Esophagus squamous epithelium (tissue), 5 donors: ENCODE measurements at regions not wholly inside any gene's neighbourhood (a gene's known extent, or its start where the extent isn't known, plus 50 kb on each side); places are given as distances from the start of the nearest gene placed in this dataset.
"Not testable (repeated sequence)": the region's sequence is repeated elsewhere in the genome, so short reads cannot be mapped to it uniquely, and the experiment has no call there.

Experiments
- DNase-seq: peaks from one replicate; lab custom pipeline; 2025; lab: John Stamatoyannopoulos, UW
- H3K27ac ChIP-seq, 4 donors: fragments of 200-600 bp; sonication (generic); one replicate each; pipeline ENCODE4 v1.5.1; 2016 to 2019; ENCODE audit warnings: mild to moderate bottlenecking in 1 of 4
- H3K27me3 ChIP-seq, 4 donors: fragments of 200-600 bp; sonication (generic); 1 replicate in 3 of 4; 2 replicates in 1 of 4; pipeline versions ENCODE4 v1.5.1 to v1.6.0; 2017 to 2021; ENCODE audit warnings: antibody characterized with exemption in 1 of 4
- H3K36me3 ChIP-seq, 3 donors: fragments of 200-600 bp; sonication (generic); one replicate each; pipeline ENCODE4 v1.5.1; 2016 to 2019
- H3K4me1 ChIP-seq, 3 donors: fragments of 200-600 bp; sonication (generic); one replicate each; pipeline ENCODE4 v1.5.1; 2017 to 2019
- H3K4me3 ChIP-seq, 4 donors: fragments of 200-600 bp; sonication (generic); 1 replicate in 3 of 4; 2 replicates in 1 of 4; pipeline ENCODE4 v1.5.1; 2016 to 2019; ENCODE audit warnings: mild to moderate bottlenecking in 2 of 4, moderate library complexity in 1 of 4
- H3K9me3 ChIP-seq, 3 donors: fragments of 200-600 bp; sonication (generic); one replicate each; pipeline ENCODE4 v1.5.1; 2016 to 2019
- CTCF ChIP-seq, 6 experiments: fragments of 450-650 bp in 4 of 6; fragments of 200-600 bp in 2 of 6; sonication (generic) in 2 of 6; IDR thresholded peaks; one replicate each; pipeline ENCODE4 v1.5.1; 2016 to 2019; ENCODE audit warnings: antibody characterized with exemption in 6 of 6, mild to moderate bottlenecking in 4 of 6, moderate library complexity in 4 of 6
- POLR2A ChIP-seq, 4 donors: fragments of 450-650 bp; IDR thresholded peaks; one replicate each; pipeline ENCODE4 v1.6.1; 2017; ENCODE audit warnings: antibody characterized with exemption in 4 of 4, mild to moderate bottlenecking in 4 of 4, moderate library complexity in 3 of 4
- WGBS, 2 donors: methylation state at CpG; one replicate each; pipeline ENCODE4 v1.1.5; 2018; 5-methylcytosine and 5-hydroxymethylcytosine counted together
- intact Hi-C: fragments of 100-400 bp; cut with DNase I; formaldehyde crosslinking; loops from one replicate; pipeline ENCODE4 v1.15.0; 2022
- donor health status: DM: yes; HTN: yes; CAD: no.

- WGBS, 2 donors, result no CpG with 5 or more reads among the region's 4 CpGs
- H3K4me3 ChIP-seq, DNase-seq, intact Hi-C loops, H3K9me3 ChIP-seq, H3K36me3 ChIP-seq, H3K27ac ChIP-seq, H3K4me1 ChIP-seq, H3K27me3 ChIP-seq: not testable (repeated sequence)
Observed at GRCh38 chr16:34001184-34001583, 541.8 kb downstream of the TP53TG3F start.

GRCh38 chr16:34001961-34002360 lies 542.5 kb downstream of the TP53TG3F start:
- H3K4me1 ChIP-seq, DNase-seq, H3K4me3 ChIP-seq, H3K9me3 ChIP-seq, intact Hi-C loops, H3K27ac ChIP-seq, H3K36me3 ChIP-seq, H3K27me3 ChIP-seq: not testable (repeated sequence)
- 71 to 80% methylated on average over 1 of the region's 4 CpGs for WGBS, 2 donors

GRCh38 chr16:34014841-34015820 lies 555.7 kb downstream of the TP53TG3F start:
- H3K9me3 ChIP-seq, result peaks cover 0 to 19% (median 4%) of the 10 kb centered on the region in 3 donors
- H3K4me3 ChIP-seq, H3K36me3 ChIP-seq, DNase-seq, H3K27ac ChIP-seq, H3K4me1 ChIP-seq, intact Hi-C loops: not testable (repeated sequence)
- H3K27me3 ChIP-seq, result peaks cover 0 to 14% (median 0%) of the 10 kb centered on the region in 4 donors
- 76 to 80% methylated on average over 5 to 17 of the region's 83 CpGs for WGBS, 2 donors

GRCh38 chr16:34018277-34018676 lies 558.9 kb downstream of the TP53TG3F start:
- intact Hi-C loops, H3K4me1 ChIP-seq, DNase-seq, H3K36me3 ChIP-seq, H3K27ac ChIP-seq, H3K4me3 ChIP-seq: not testable (repeated sequence)
- peaks cover 0 to 14% (median 0%) of the 10 kb centered on the region in 4 donors for H3K27me3 ChIP-seq
- H3K9me3 ChIP-seq, result peaks cover 0 to 19% (median 4%) of the 10 kb centered on the region in 3 donors

- DNase-seq, result no peak
- H3K4me3 ChIP-seq, result no peak overlapping the region
- no peaks in the 10 kb centered on the region for H3K36me3 ChIP-seq
- H3K4me1 ChIP-seq, result no peaks in the 10 kb centered on the region
- WGBS, 2 donors, result 55 to 60% methylated on average over 1 to 6 of the region's 42 CpGs
- intact Hi-C loops, result no loop called here
- peaks cover 0 to 24% (median 22%) of the 10 kb centered on the region in 3 donors for H3K9me3 ChIP-seq
- no peak overlapping the region for H3K27ac ChIP-seq
- peaks cover 0 to 16% (median 0%) of the 10 kb centered on the region in 4 donors for H3K27me3 ChIP-seq
- TF ChIP-seq CTCF (IDR thresholded peaks at IDR 0.05) (no peak), POLR2A (IDR thresholded peaks at IDR 0.05) (no peak)
Observed at GRCh38 chr16:34050787-34051320, 591.4 kb downstream of the TP53TG3F start.

- intact Hi-C loops, result no loop called here
- WGBS, 2 donors, result 49 to 65% methylated on average over 3 of the region's 3 CpGs
Observed at GRCh38 chr16:34054137-34054536, 594.7 kb downstream of the TP53TG3F start.

More at GRCh38 chr16:34054137-34054536, 594.7 kb downstream of the TP53TG3F start:
- Histone ChIP-seq H3K27me3 (peaks cover 0 to 16% (median 0%) of the 10 kb centered on the region in 4 donors), H3K9me3 (peaks cover 0 to 24% (median 22%) of the 10 kb centered on the region in 3 donors), H3K27ac (no peak overlapping the region), H3K36me3 (no peaks in the 10 kb centered on the region), H3K4me1 (no peaks in the 10 kb centered on the region), H3K4me3 (no peak overlapping the region)
- TF ChIP-seq POLR2A (IDR thresholded peaks at IDR 0.05), result no peak
- no peak for TF ChIP-seq CTCF (IDR thresholded peaks at IDR 0.05)
- no peak for DNase-seq
